Skeletal muscle tissue (tissue), 3 donors: ENCODE measurements at regions not wholly inside any gene's neighbourhood (a gene's known extent, or its start where the extent isn't known, plus 50 kb on each side); places are given as distances from the start of the nearest gene placed in this dataset.
"Not testable (repeated sequence)": the region's sequence is repeated elsewhere in the genome, so short reads cannot be mapped to it uniquely, and the experiment has no call there.

ENCODE experiments used
- H3K27ac ChIP-seq: one replicate; pipeline ENCODE4 v1.7.0; 2013; ENCODE audit warnings: mild to moderate bottlenecking, low read depth, low read length, inconsistent platforms
- H3K27me3 ChIP-seq, 3 donors: one replicate each; pipeline ENCODE4 v1.7.0; 2013; ENCODE audit warnings: low read length in 3 of 3; ENCODE audit not compliant: control insufficient read depth in 3 of 3, insufficient read depth in 3 of 3
- H3K36me3 ChIP-seq, 3 donors: one replicate each; pipeline ENCODE4 v1.7.0; 2013; ENCODE audit warnings: low read length in 3 of 3; ENCODE audit not compliant: control insufficient read depth in 3 of 3, insufficient read depth in 3 of 3
- H3K4me1 ChIP-seq, 3 donors: one replicate each; pipeline ENCODE4 v1.7.0; 2013; ENCODE audit warnings: low read length in 3 of 3, mild to moderate bottlenecking in 3 of 3; ENCODE audit not compliant: control insufficient read depth in 3 of 3, insufficient read depth in 3 of 3
- H3K4me3 ChIP-seq, 3 donors: one replicate each; pipeline ENCODE4 v1.7.0; 2013; ENCODE audit warnings: low read length in 3 of 3
- H3K9ac ChIP-seq, 3 donors: one replicate each; pipeline ENCODE4 v1.7.0; 2013; ENCODE audit warnings: low read length in 3 of 3, mild to moderate bottlenecking in 3 of 3, moderate library complexity in 2 of 3, low read depth in 1 of 3
- H3K9me3 ChIP-seq, 3 donors: one replicate each; pipeline ENCODE4 v1.7.0; 2013; ENCODE audit warnings: low read length in 3 of 3; ENCODE audit not compliant: control insufficient read depth in 3 of 3
- donor health status: Osteomylitis.

GRCh38 chr10:65778753-65779152, 1147.1 kb upstream of the LRRTM3 start:
- H3K27ac ChIP-seq: no peak overlapping the region
- H3K27me3 ChIP-seq: no peaks in the 10 kb centered on the region
- no peak overlapping the region for H3K9ac ChIP-seq
- no peaks in the 10 kb centered on the region for H3K9me3 ChIP-seq
- no peaks in the 10 kb centered on the region for H3K4me1 ChIP-seq
- H3K36me3 ChIP-seq: no peaks in the 10 kb centered on the region
- H3K4me3 ChIP-seq: no peak overlapping the region

- Histone ChIP-seq H3K9me3 (no peaks in the 10 kb centered on the region), H3K4me3 (no peak overlapping the region), H3K4me1 (no peaks in the 10 kb centered on the region), H3K9ac (no peak overlapping the region), H3K27ac (no peak overlapping the region), H3K36me3 (no peaks in the 10 kb centered on the region), H3K27me3 (no peaks in the 10 kb centered on the region)
These were observed 1145.9 kb upstream of the LRRTM3 start for GRCh38 chr10:65779985-65780384.

DNA sequence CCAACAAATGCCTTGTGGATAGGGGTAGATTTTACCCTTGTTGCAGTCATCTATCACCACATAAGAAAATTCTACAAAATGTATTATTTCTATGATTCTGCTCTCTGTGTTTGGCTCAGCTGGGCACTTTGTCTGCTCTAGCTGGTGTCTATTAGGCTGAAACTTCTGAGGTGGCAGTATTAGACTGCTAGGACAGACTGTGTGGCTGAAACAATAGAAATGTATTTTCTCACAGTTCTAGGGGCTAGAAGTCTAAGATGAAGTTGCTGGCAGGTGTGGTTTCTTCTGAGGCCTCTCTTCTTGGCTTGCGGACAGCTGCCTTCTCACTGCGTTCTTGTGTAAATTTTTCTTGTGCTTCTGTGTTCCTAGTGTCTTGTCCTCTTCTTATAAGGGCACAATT, 1139.6 kb upstream of the LRRTM3 start:
- H3K27ac ChIP-seq: no peak overlapping the region
- H3K9ac ChIP-seq: no peak overlapping the region
- H3K36me3 ChIP-seq: no peaks in the 10 kb centered on the region
- no peaks in the 10 kb centered on the region for H3K27me3 ChIP-seq
- no peak overlapping the region for H3K4me3 ChIP-seq
- H3K4me1 ChIP-seq: no peaks in the 10 kb centered on the region
- H3K9me3 ChIP-seq: no peaks in the 10 kb centered on the region

DNA sequence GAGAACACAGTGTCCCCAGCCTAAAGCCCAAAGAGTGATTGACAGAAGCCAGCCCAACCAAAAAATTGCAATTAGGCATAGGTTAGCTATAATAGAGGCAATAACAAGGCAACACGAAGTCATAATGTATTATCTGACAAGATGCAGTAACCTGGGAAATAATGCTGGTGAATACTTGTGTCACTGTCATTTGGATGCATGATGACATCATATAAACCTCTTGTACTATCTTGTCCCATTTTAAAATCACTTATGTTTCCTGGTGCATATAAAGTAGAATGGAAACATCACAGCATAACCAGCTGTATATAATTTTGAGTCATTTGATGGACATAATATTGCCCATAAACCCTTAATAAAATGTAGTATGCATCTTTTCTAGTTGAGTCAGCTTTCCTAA, 1138.3 kb upstream of the LRRTM3 start:
- Histone ChIP-seq H3K9me3 (no peaks in the 10 kb centered on the region), H3K36me3 (no peaks in the 10 kb centered on the region), H3K27me3 (no peaks in the 10 kb centered on the region)

DNA sequence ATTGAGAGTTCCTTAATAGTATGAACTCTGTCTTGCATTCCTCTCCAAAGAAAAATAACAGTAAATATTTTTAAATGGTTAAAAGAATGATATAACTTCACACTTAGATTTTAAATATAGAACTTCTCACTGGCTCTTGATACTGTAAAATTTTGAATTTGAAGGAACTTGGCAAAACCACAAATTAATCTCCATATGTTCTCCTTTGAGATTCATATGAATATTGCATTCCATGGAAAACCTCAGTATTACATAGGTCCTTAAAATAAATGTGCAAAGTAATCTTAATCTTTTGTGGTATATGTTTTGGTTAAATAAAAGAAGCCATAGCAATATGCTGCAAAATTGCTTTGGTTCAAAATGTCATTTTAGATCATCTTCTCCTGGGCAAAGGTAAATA, 1137.6 kb upstream of the LRRTM3 start:
- no peaks in the 10 kb centered on the region for H3K4me1 ChIP-seq
- H3K36me3 ChIP-seq: no peaks in the 10 kb centered on the region
- H3K27me3 ChIP-seq: no peaks in the 10 kb centered on the region
- H3K4me3 ChIP-seq: no peak overlapping the region
- no peak overlapping the region for H3K27ac ChIP-seq
- no peak overlapping the region for H3K9ac ChIP-seq
- H3K9me3 ChIP-seq: no peaks in the 10 kb centered on the region

More for the DNA sequence above, 1138.3 kb upstream of the LRRTM3 start:
- Histone ChIP-seq H3K4me1 (no peaks in the 10 kb centered on the region), H3K9ac (no peak overlapping the region), H3K4me3 (no peak overlapping the region), H3K27ac (no peak overlapping the region)

DNA sequence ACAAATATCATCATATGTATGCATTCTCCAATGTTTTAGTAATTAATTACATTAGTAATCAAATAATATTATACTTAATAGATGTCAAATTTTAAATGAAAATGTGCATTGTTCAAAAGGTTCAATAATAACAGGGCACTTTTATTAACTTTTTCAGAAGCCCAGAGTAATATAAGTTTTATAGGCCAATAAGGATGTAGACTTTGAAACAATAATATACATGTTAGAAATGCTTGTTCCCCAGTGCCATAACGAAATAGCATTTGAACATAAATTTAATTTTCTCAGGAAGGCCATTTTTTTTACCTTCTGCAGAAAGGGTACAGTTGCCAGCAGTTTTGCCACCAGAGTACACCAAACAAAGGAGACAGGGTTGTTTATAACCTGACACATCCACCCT, 1133.9 kb upstream of the LRRTM3 start:
- no peak overlapping the region for H3K27ac ChIP-seq
- H3K9me3 ChIP-seq: no peaks in the 10 kb centered on the region
- H3K4me3 ChIP-seq: no peak overlapping the region
- H3K36me3 ChIP-seq: no peaks in the 10 kb centered on the region
- H3K27me3 ChIP-seq: no peaks in the 10 kb centered on the region
- no peaks in the 10 kb centered on the region for H3K4me1 ChIP-seq
- H3K9ac ChIP-seq: no peak overlapping the region

GRCh38 chr10:65793738-65794425, 1132.0 kb upstream of the LRRTM3 start:
- no peak overlapping the region for H3K4me3 ChIP-seq
- H3K9me3 ChIP-seq: no peaks in the 10 kb centered on the region
- no peaks in the 10 kb centered on the region for H3K36me3 ChIP-seq
- H3K27me3 ChIP-seq: no peaks in the 10 kb centered on the region
- H3K9ac ChIP-seq: no peak overlapping the region
- no peaks in the 10 kb centered on the region for H3K4me1 ChIP-seq
- no peak overlapping the region for H3K27ac ChIP-seq

DNA sequence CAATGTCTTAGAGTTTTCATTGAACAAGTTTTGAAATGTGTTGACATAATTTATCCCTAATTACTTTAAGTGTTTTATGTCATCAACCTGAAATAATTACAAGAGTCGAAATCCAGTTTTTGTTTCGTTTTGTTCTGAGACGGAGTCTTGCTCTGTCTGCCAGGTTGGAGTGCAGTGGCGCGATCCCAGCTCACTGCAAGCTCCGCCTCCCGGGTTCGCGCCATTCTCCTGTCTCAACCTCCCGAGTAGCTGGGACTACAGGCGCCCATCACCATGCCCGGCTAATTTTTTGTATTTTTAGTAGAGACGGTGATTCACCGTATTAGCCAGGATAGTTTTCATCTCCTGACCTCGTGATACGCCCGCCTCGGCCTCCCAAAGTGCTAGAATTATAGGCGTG, 1131.0 kb upstream of the LRRTM3 start:
- H3K27ac ChIP-seq, H3K9me3 ChIP-seq, H3K4me3 ChIP-seq, H3K27me3 ChIP-seq, H3K9ac ChIP-seq, H3K4me1 ChIP-seq, H3K36me3 ChIP-seq: not testable (repeated sequence)

DNA sequence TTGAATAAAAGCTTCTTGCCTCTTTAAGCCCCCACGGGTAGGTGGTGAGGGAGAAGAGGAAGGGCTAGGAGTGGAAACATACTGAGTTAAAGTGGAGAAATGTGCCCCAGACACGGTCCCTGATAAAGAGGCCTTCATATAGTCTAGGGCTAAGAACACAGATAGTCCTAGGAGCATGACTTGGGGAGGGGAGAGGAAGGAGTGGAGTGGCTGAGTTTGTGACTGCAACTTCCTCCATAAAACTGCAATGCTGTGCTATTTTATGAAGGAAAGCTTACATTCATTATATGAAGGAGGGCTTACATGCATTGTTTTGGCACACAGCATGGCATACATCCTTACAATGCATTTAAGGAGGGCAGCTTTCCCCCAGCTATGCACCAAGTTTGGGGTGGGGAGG, 1129.4 kb upstream of the LRRTM3 start:
- Histone ChIP-seq H3K9me3 (no peaks in the 10 kb centered on the region), H3K4me1 (no peaks in the 10 kb centered on the region), H3K9ac (no peak overlapping the region), H3K4me3 (no peak overlapping the region), H3K27me3 (no peaks in the 10 kb centered on the region), H3K36me3 (no peaks in the 10 kb centered on the region), H3K27ac (no peak overlapping the region)

GRCh38 chr10:65798133-65798532, 1127.7 kb upstream of the LRRTM3 start:
- no peaks in the 10 kb centered on the region for H3K36me3 ChIP-seq
- no peak overlapping the region for H3K4me3 ChIP-seq
- H3K27me3 ChIP-seq: no peaks in the 10 kb centered on the region
- no peaks in the 10 kb centered on the region for H3K4me1 ChIP-seq
- H3K9ac ChIP-seq: no peak overlapping the region
- H3K9me3 ChIP-seq: no peaks in the 10 kb centered on the region
- H3K27ac ChIP-seq: no peak overlapping the region

- no peaks in the 10 kb centered on the region for H3K9me3 ChIP-seq
- H3K27me3 ChIP-seq: no peaks in the 10 kb centered on the region
- H3K36me3 ChIP-seq: no peaks in the 10 kb centered on the region
- H3K9ac ChIP-seq: no peak overlapping the region
- H3K4me3 ChIP-seq: no peak overlapping the region
- H3K27ac ChIP-seq: no peak overlapping the region
- H3K4me1 ChIP-seq: no peaks in the 10 kb centered on the region
These were observed 1123.4 kb upstream of the LRRTM3 start for GRCh38 chr10:65802391-65802790.
